ENCODE measurements at regions not wholly inside any gene's neighbourhood (a gene's known extent, or its start where the extent isn't known, plus 50 kb on each side); places are given as distances from the start of the nearest gene placed in this dataset.

GRCh38 chr13:104008075-104008474 is 941.9 kb upstream of the SLC10A2 start:
- H3K27me3 Mint-ChIP-seq (ENCODE audit: insufficient read depth), result no peaks in the 10 kb centered on the region
- H3K4me3 Mint-ChIP-seq, result no peak overlapping the region
- no peak for DNase-seq
- H3K27ac Mint-ChIP-seq, result no peak overlapping the region
- H3K4me1 Mint-ChIP-seq, result peaks cover 5% of the 10 kb centered on the region
- TF ChIP-seq CTCF (conservative IDR thresholded peaks at IDR 0.05), result no peak
- H3K9me3 Mint-ChIP-seq, result no peaks in the 10 kb centered on the region
- no peaks in the 10 kb centered on the region for H3K27me3 ChIP-seq (ENCODE audit: control insufficient read depth, insufficient read depth, low read length, poor library complexity, severe bottlenecking)
- H3K36me3 ChIP-seq (ENCODE audit: control insufficient read depth, insufficient read depth, low read length), result no peaks in the 10 kb centered on the region
- H3K4me1 ChIP-seq (ENCODE audit: control insufficient read depth, insufficient read depth, low read length), result no peaks in the 10 kb centered on the region
- H3K9me3 ChIP-seq (ENCODE audit: control insufficient read depth, low read length), result no peaks in the 10 kb centered on the region
- no peak overlapping the region for H3K4me3 ChIP-seq (ENCODE audit: low read length)
- H3K9ac ChIP-seq (ENCODE audit: extremely low read depth, low read length, poor library complexity, severe bottlenecking), result no peak overlapping the region
- no peak overlapping the region for H3K27ac ChIP-seq (ENCODE audit: low read depth, low read length)
- no peaks in the 10 kb centered on the region for H3K36me3 Mint-ChIP-seq (ENCODE audit: low read depth)
- WGBS, 2 experiments (ENCODE audit: insufficient coverage in 1 of 2, insufficient read length in 1 of 2), result 91 to 100% methylated on average over 1 to 4 of the region's 4 CpGs

- Histone ChIP-seq H3K9me3 (ENCODE audit: control insufficient read depth, low read length) (no peaks in the 10 kb centered on the region), H3K9ac (ENCODE audit: extremely low read depth, low read length, poor library complexity, severe bottlenecking) (no peak overlapping the region), H3K27ac (ENCODE audit: low read depth, low read length) (no peak overlapping the region), H3K36me3 (ENCODE audit: control insufficient read depth, insufficient read depth, low read length) (no peaks in the 10 kb centered on the region), H3K27me3 (ENCODE audit: control insufficient read depth, insufficient read depth, low read length, poor library complexity, severe bottlenecking) (no peaks in the 10 kb centered on the region), H3K4me3 (ENCODE audit: low read length) (no peak overlapping the region), H3K4me1 (ENCODE audit: control insufficient read depth, insufficient read depth, low read length) (no peaks in the 10 kb centered on the region)
- TF ChIP-seq CTCF (conservative IDR thresholded peaks at IDR 0.05), result no peak
- 80 to 86% methylated on average over 1 to 9 of the region's 9 CpGs for WGBS, 2 experiments (ENCODE audit: insufficient coverage in 1 of 2, insufficient read length in 1 of 2)
- H3K27me3 Mint-ChIP-seq (ENCODE audit: insufficient read depth), result no peaks in the 10 kb centered on the region
- H3K4me1 Mint-ChIP-seq, result peaks cover 4% of the 10 kb centered on the region
- no peak overlapping the region for H3K4me3 Mint-ChIP-seq
- no peak overlapping the region for H3K27ac Mint-ChIP-seq
- no peak for DNase-seq
- H3K9me3 Mint-ChIP-seq, result no peaks in the 10 kb centered on the region
- no peaks in the 10 kb centered on the region for H3K36me3 Mint-ChIP-seq (ENCODE audit: low read depth)
Observed at GRCh38 chr13:104006625-104007075, 940.4 kb upstream of the SLC10A2 start.

GRCh38 chr13:104004572-104004971 is 938.4 kb upstream of the SLC10A2 start:
- H3K27me3 ChIP-seq (ENCODE audit: control insufficient read depth, insufficient read depth, low read length, poor library complexity, severe bottlenecking), result no peaks in the 10 kb centered on the region
- H3K4me1 ChIP-seq (ENCODE audit: control insufficient read depth, insufficient read depth, low read length), result no peaks in the 10 kb centered on the region
- H3K4me3 Mint-ChIP-seq, result no peak overlapping the region
- H3K9me3 ChIP-seq (ENCODE audit: control insufficient read depth, low read length), result no peaks in the 10 kb centered on the region
- no peak for TF ChIP-seq CTCF (conservative IDR thresholded peaks at IDR 0.05)
- no CpG with 5 or more reads among the region's 1 CpG for WGBS, 2 experiments (ENCODE audit: insufficient coverage in 1 of 2, insufficient read length in 1 of 2)
- no peaks in the 10 kb centered on the region for H3K36me3 ChIP-seq (ENCODE audit: control insufficient read depth, insufficient read depth, low read length)
- DNase-seq, result no peak
- no peak overlapping the region for H3K27ac ChIP-seq (ENCODE audit: low read depth, low read length)
- no peak overlapping the region for H3K27ac Mint-ChIP-seq
- H3K9ac ChIP-seq (ENCODE audit: extremely low read depth, low read length, poor library complexity, severe bottlenecking), result no peak overlapping the region
- no peaks in the 10 kb centered on the region for H3K27me3 Mint-ChIP-seq (ENCODE audit: insufficient read depth)
- H3K4me3 ChIP-seq (ENCODE audit: low read length), result no peak overlapping the region
- no peaks in the 10 kb centered on the region for H3K9me3 Mint-ChIP-seq
- H3K36me3 Mint-ChIP-seq (ENCODE audit: low read depth), result no peaks in the 10 kb centered on the region
- H3K4me1 Mint-ChIP-seq, result no peaks in the 10 kb centered on the region

All from endodermal cell (in vitro differentiated cells).